GM18951 (cell line): ENCODE measurements at regions not wholly inside any gene's neighbourhood (a gene's known extent, or its start where the extent isn't known, plus 50 kb on each side); places are given as distances from the start of the nearest gene placed in this dataset.

Experiments used
- POLR2A ChIP-seq: IDR thresholded peaks from 4 replicates; pipeline ENCODE4 v1.6.1; 2011; ENCODE audit warnings: mild to moderate bottlenecking; ENCODE audit not compliant: insufficient read length, insufficient read depth; ENCODE audit errors: extremely low read depth
- in situ Hi-C: fragments of 300-500 bp; cut with MboI; formaldehyde crosslinking; loops from one replicate; pipeline ENCODE4 v1.12.0; 2022; ENCODE audit warnings: low sequenced_read_pairs, mixed read lengths, inconsistent platforms; ENCODE audit not compliant: unreplicated experiment

GRCh38 chr15:94031072-94031471, 200.3 kb upstream of the MCTP2 start:
- in situ Hi-C loops = no loop called here
- TF ChIP-seq POLR2A = no peak

- in situ Hi-C loops = no loop called here
- TF ChIP-seq POLR2A = no peak
These were observed 201.9 kb upstream of the MCTP2 start for GRCh38 chr15:94029495-94029894.

- in situ Hi-C loops = no loop called here
These were observed 202.6 kb upstream of the MCTP2 start for GRCh38 chr15:94028809-94029208.

GRCh38 chr15:94028121-94028520, 203.2 kb upstream of the MCTP2 start:
- TF ChIP-seq POLR2A = no peak
- in situ Hi-C loops = no loop called here

More at GRCh38 chr15:94028809-94029208, 202.6 kb upstream of the MCTP2 start:
- TF ChIP-seq POLR2A = no peak

GRCh38 chr15:94027581-94027980, 203.8 kb upstream of the MCTP2 start:
- TF ChIP-seq POLR2A = no peak

GRCh38 chr15:94026458-94027304, 204.7 kb upstream of the MCTP2 start:
- no peak for TF ChIP-seq POLR2A
- in situ Hi-C loops = no loop called here

More at GRCh38 chr15:94027581-94027980, 203.8 kb upstream of the MCTP2 start:
- in situ Hi-C loops = no loop called here

- no peak for TF ChIP-seq POLR2A
- in situ Hi-C loops = no loop called here
These were observed 207.8 kb upstream of the MCTP2 start for GRCh38 chr15:94023531-94023930.

GRCh38 chr15:94021621-94022320, 209.6 kb upstream of the MCTP2 start:
- in situ Hi-C loops = no loop called here
- no peak for TF ChIP-seq POLR2A

- TF ChIP-seq POLR2A = no peak
- in situ Hi-C loops = no loop called here
These were observed 212.3 kb upstream of the MCTP2 start for GRCh38 chr15:94019062-94019461.

GRCh38 chr15:94015324-94015723, 216.0 kb upstream of the MCTP2 start:
- in situ Hi-C loops = no loop called here
- no peak for TF ChIP-seq POLR2A

- no peak for TF ChIP-seq POLR2A
- in situ Hi-C loops = no loop called here
These were observed 223.0 kb upstream of the MCTP2 start for GRCh38 chr15:94008104-94009074.

GRCh38 chr15:94004697-94005096, 226.7 kb upstream of the MCTP2 start:
- in situ Hi-C loops = no loop called here
- TF ChIP-seq POLR2A = no peak

GRCh38 chr15:94002041-94002440, 229.3 kb upstream of the MCTP2 start:
- in situ Hi-C loops = no loop called here
- TF ChIP-seq POLR2A = no peak
